SK-N-SH treated with all-trans-retinoic acid at 6 μM for 48 hours (cell line): ENCODE measurements at regions not wholly inside any gene's neighbourhood (a gene's known extent, or its start where the extent isn't known, plus 50 kb on each side); places are given as distances from the start of the nearest gene placed in this dataset.

Experiments used
- ATAC-seq: fragments of 200-7000 bp; cut with Tn5 transposase; 3 replicates; pipeline ENCODE4 v1.9.1; 2020; ENCODE audit warnings: mild to moderate bottlenecking, moderate library complexity
- ARNTL ChIP-seq: fragments of 450-650 bp; formaldehyde crosslinking; IDR thresholded peaks from 2 replicates; pipeline ENCODE4 v1.5.0; 2020; ENCODE audit warnings: low read depth, mild to moderate bottlenecking, moderate library complexity, borderline replicate concordance
- BACH2 ChIP-seq: fragments of 250-450 bp; sonication (Bioruptor Pico); IDR thresholded peaks from 2 replicates; pipeline ENCODE4 v1.9.0; 2021; ENCODE audit warnings: mild to moderate bottlenecking, borderline replicate concordance
- CSDC2 ChIP-seq: fragments of 250-450 bp; sonication (Bioruptor Pico); IDR thresholded peaks from 2 replicates; pipeline ENCODE4 v1.5.0; 2020; ENCODE audit warnings: mild to moderate bottlenecking, moderate library complexity
- ESRRG ChIP-seq: fragments of 250-450 bp; sonication (Bioruptor Pico); IDR thresholded peaks from 2 replicates; pipeline ENCODE4 v1.6.1; 2021; ENCODE audit warnings: mild to moderate bottlenecking
- GLIS3 ChIP-seq: fragments of 250-450 bp; sonication (Bioruptor Pico); IDR thresholded peaks from 2 replicates; pipeline ENCODE4 v1.5.0; 2020; ENCODE audit warnings: mild to moderate bottlenecking, moderate library complexity
- ISL1 ChIP-seq: fragments of 250-450 bp; sonication (Bioruptor Pico); IDR thresholded peaks from 2 replicates; pipeline ENCODE4 v2.1.2; 2022; ENCODE audit warnings: mild to moderate bottlenecking, moderate library complexity
- OSR1 ChIP-seq: fragments of 250-450 bp; sonication (Bioruptor Pico); IDR thresholded peaks from 2 replicates; pipeline ENCODE4 v1.8.0; 2022; ENCODE audit warnings: moderate library complexity, mild to moderate bottlenecking, inconsistent platforms
- PPARA ChIP-seq: fragments of 250-450 bp; sonication (Bioruptor Pico); IDR thresholded peaks from 2 replicates; pipeline ENCODE4 v1.5.0; 2020; ENCODE audit warnings: mild to moderate bottlenecking, borderline replicate concordance
- RARB ChIP-seq: fragments of 250-450 bp; sonication (Bioruptor Pico); IDR thresholded peaks from 2 replicates; pipeline ENCODE4 v1.8.0; 2021; ENCODE audit warnings: mild to moderate bottlenecking, moderate library complexity
- TCF4 ChIP-seq: fragments of 250-450 bp; sonication (Bioruptor Pico); IDR thresholded peaks from 2 replicates; pipeline ENCODE4 v1.8.0; 2021; ENCODE audit warnings: mild to moderate bottlenecking, moderate library complexity, borderline replicate concordance
- TOX ChIP-seq: fragments of 250-450 bp; sonication (Bioruptor Pico); IDR thresholded peaks from 2 replicates; pipeline ENCODE4 v1.8.0; 2021; ENCODE audit warnings: mild to moderate bottlenecking, moderate library complexity, borderline replicate concordance
- ZC3H10 ChIP-seq: fragments of 250-450 bp; sonication (Bioruptor Pico); IDR thresholded peaks from 2 replicates; pipeline ENCODE4 v1.5.1; 2021; ENCODE audit warnings: mild to moderate bottlenecking, moderate library complexity
- ZFP3 ChIP-seq: fragments of 250-450 bp; sonication (Bioruptor Pico); IDR thresholded peaks from 2 replicates; pipeline ENCODE4 v1.5.0; 2020; ENCODE audit warnings: mild to moderate bottlenecking, moderate library complexity
- ZFP30 ChIP-seq: fragments of 450-650 bp; formaldehyde crosslinking; IDR thresholded peaks from 2 replicates; pipeline ENCODE4 v1.5.0; 2022; ENCODE audit warnings: mild to moderate bottlenecking, moderate library complexity
- ZNF70 ChIP-seq: fragments of 450-650 bp; formaldehyde crosslinking; IDR thresholded peaks from 2 replicates; pipeline ENCODE4 v1.5.0; 2020; ENCODE audit warnings: mild to moderate bottlenecking, moderate library complexity
- TF ChIP-seq, protein P1 (sequence below): fragments of 250-450 bp; sonication (Bioruptor Pico); IDR thresholded peaks from 2 replicates; pipeline ENCODE4 v1.8.0; 2020; ENCODE audit warnings: mild to moderate bottlenecking, moderate library complexity, borderline replicate concordance
- TF ChIP-seq, protein P2 (sequence below): fragments of 250-450 bp; sonication (Bioruptor Pico); IDR thresholded peaks from 2 replicates; pipeline ENCODE4 v1.5.0; 2020; ENCODE audit warnings: mild to moderate bottlenecking, moderate library complexity
- TF ChIP-seq, protein P3 (sequence below): fragments of 250-450 bp; sonication (Bioruptor Pico); IDR thresholded peaks from 2 replicates; pipeline ENCODE4 v1.5.1; 2021; ENCODE audit warnings: mild to moderate bottlenecking, moderate library complexity

DNA sequence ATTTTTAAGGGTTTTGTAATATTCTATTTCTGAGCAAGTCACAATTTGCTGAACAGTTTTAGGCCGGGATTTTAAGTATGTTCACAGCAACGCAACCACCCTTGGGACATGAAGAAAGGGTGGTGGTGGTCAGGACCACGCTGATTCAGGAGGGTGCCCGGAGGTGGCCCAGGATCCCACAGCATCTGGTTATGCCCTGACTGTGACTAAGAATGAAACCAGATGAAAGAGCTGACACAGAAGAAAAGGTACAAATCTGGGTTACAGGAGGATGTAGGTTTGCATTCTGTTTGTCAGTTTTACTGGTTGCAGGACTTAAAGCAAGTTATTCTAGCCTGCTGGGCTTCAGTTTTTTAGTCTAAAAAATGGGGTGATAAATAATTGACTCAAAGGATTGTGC is 279.7 kb downstream of the CCSER2 start:
- TF ChIP-seq GLIS3 (CRISPR knock-in tag) (no peak), TOX (no peak), PPARA (CRISPR knock-in tag) (no peak), ZC3H10 (CRISPR knock-in tag) (no peak), TCF4 (CRISPR knock-in tag) (no peak), ISL1 (CRISPR knock-in tag) (no peak), ARNTL (CRISPR knock-in tag) (no peak), BACH2 (CRISPR knock-in tag) (no peak)
- TF ChIP-seq, protein P1, sequence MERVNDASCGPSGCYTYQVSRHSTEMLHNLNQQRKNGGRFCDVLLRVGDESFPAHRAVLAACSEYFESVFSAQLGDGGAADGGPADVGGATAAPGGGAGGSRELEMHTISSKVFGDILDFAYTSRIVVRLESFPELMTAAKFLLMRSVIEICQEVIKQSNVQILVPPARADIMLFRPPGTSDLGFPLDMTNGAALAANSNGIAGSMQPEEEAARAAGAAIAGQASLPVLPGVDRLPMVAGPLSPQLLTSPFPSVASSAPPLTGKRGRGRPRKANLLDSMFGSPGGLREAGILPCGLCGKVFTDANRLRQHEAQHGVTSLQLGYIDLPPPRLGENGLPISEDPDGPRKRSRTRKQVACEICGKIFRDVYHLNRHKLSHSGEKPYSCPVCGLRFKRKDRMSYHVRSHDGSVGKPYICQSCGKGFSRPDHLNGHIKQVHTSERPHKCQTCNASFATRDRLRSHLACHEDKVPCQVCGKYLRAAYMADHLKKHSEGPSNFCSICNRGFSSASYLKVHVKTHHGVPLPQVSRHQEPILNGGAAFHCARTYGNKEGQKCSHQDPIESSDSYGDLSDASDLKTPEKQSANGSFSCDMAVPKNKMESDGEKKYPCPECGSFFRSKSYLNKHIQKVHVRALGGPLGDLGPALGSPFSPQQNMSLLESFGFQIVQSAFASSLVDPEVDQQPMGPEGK (CRISPR knock-in tag): no peak
- TF ChIP-seq, protein P2, sequence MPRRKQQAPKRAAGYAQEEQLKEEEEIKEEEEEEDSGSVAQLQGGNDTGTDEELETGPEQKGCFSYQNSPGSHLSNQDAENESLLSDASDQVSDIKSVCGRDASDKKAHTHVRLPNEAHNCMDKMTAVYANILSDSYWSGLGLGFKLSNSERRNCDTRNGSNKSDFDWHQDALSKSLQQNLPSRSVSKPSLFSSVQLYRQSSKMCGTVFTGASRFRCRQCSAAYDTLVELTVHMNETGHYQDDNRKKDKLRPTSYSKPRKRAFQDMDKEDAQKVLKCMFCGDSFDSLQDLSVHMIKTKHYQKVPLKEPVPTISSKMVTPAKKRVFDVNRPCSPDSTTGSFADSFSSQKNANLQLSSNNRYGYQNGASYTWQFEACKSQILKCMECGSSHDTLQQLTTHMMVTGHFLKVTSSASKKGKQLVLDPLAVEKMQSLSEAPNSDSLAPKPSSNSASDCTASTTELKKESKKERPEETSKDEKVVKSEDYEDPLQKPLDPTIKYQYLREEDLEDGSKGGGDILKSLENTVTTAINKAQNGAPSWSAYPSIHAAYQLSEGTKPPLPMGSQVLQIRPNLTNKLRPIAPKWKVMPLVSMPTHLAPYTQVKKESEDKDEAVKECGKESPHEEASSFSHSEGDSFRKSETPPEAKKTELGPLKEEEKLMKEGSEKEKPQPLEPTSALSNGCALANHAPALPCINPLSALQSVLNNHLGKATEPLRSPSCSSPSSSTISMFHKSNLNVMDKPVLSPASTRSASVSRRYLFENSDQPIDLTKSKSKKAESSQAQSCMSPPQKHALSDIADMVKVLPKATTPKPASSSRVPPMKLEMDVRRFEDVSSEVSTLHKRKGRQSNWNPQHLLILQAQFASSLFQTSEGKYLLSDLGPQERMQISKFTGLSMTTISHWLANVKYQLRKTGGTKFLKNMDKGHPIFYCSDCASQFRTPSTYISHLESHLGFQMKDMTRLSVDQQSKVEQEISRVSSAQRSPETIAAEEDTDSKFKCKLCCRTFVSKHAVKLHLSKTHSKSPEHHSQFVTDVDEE (CRISPR knock-in tag): no peak
- TF ChIP-seq, protein P3, sequence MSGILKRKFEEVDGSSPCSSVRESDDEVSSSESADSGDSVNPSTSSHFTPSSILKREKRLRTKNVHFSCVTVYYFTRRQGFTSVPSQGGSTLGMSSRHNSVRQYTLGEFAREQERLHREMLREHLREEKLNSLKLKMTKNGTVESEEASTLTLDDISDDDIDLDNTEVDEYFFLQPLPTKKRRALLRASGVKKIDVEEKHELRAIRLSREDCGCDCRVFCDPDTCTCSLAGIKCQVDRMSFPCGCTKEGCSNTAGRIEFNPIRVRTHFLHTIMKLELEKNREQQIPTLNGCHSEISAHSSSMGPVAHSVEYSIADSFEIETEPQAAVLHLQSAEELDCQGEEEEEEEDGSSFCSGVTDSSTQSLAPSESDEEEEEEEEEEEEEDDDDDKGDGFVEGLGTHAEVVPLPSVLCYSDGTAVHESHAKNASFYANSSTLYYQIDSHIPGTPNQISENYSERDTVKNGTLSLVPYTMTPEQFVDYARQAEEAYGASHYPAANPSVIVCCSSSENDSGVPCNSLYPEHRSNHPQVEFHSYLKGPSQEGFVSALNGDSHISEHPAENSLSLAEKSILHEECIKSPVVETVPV (CRISPR knock-in tag): no peak
- no peak for ATAC-seq

DNA sequence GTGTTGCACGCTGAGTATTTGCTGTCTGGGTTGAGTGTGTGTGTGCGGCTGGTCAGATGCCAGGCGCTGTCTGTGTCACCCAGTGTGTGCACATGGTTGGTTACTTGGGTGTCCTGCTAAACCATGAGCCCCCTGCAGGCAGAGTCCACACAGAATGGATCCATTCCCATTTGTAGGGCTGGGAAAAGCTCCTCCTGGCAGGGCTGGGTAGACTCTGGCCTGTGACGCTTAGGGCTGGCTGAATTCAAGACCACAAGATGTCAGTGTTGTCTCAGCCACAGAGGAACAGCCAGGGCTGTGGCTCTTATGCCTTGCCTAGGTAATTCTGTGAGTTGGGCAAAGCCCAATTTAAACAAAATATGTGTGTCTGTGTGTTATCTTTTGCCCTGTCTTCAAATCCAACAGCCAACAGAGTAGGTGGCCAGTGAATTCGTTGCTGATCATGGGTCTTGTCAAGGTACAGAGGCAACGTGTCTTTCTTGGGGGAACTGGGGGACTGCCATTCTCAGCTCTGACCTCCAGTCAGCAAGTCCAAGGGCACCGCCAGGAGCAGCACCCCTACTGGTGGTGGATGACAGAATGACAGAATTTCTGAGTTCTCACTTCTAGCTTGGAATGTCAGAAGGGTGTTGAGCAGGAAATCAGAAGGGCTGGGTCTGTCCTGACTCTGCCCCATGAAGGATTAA is 285.1 kb downstream of the CCSER2 start:
- no peak for ATAC-seq
- TF ChIP-seq ZNF70 (CRISPR knock-in tag): no peak
- TF ChIP-seq BACH2 (CRISPR knock-in tag): no peak
- TF ChIP-seq OSR1 (CRISPR knock-in tag): no peak
- TF ChIP-seq CSDC2 (CRISPR knock-in tag): no peak
- TF ChIP-seq ISL1 (CRISPR knock-in tag): no peak
- TF ChIP-seq, protein P2 (CRISPR knock-in tag): no peak
- no peak for TF ChIP-seq ZFP3 (CRISPR knock-in tag)
- TF ChIP-seq, protein P3 (CRISPR knock-in tag): no peak
- no peak for TF ChIP-seq ESRRG (CRISPR knock-in tag)
- no peak for TF ChIP-seq ZFP30 (CRISPR knock-in tag)
- TF ChIP-seq RARB (CRISPR knock-in tag): no peak
- TF ChIP-seq TCF4 (CRISPR knock-in tag): no peak
